ENCODE measurements at regions not wholly inside any gene's neighbourhood (a gene's known extent, or its start where the extent isn't known, plus 50 kb on each side); places are given as distances from the start of the nearest gene placed in this dataset.
A peak's percentile ranks its signal among the peaks of the same experiment; 100 is the strongest.
"Not testable (repeated sequence)": the region's sequence is repeated elsewhere in the genome, so short reads cannot be mapped to it uniquely, and the experiment has no call there.

GRCh38 chr3:82000350-82000749 is 238.9 kb upstream of the GBE1 start:
- DNase-seq = no peak

GRCh38 chr3:81998907-81999306 is 237.5 kb upstream of the GBE1 start:
- DNase-seq = no peak

- DNase-seq = no peak
These were observed 236.8 kb upstream of the GBE1 start for GRCh38 chr3:81998139-81998755.

- DNase-seq = no peak
These were observed 235.9 kb upstream of the GBE1 start for GRCh38 chr3:81997390-81997789.

- no peak for DNase-seq
These were observed 233.9 kb upstream of the GBE1 start for GRCh38 chr3:81995329-81995728.

- DNase-seq = no peak
These were observed 228.3 kb upstream of the GBE1 start for GRCh38 chr3:81989758-81990157.

- DNase-seq = no peak
These were observed 227.8 kb upstream of the GBE1 start for GRCh38 chr3:81989274-81989673.

GRCh38 chr3:81987412-81987811 is 226.0 kb upstream of the GBE1 start:
- DNase-seq = not testable (repeated sequence)

- DNase-seq = no peak
These were observed 224.7 kb upstream of the GBE1 start for GRCh38 chr3:81985996-81986723.

- no peak for DNase-seq
These were observed 221.9 kb upstream of the GBE1 start for GRCh38 chr3:81983382-81983781.

GRCh38 chr3:81980596-81981494 is 219.4 kb upstream of the GBE1 start:
- DNase-seq = no peak

- DNase-seq = no peak
These were observed 213.3 kb upstream of the GBE1 start for GRCh38 chr3:81974751-81975150.

GRCh38 chr3:81968658-81969057 is 207.2 kb upstream of the GBE1 start:
- DNase-seq = no peak

GRCh38 chr3:81967393-81967792 is 205.9 kb upstream of the GBE1 start:
- no peak for DNase-seq

GRCh38 chr3:81965696-81966095 is 204.3 kb upstream of the GBE1 start:
- no peak for DNase-seq

GRCh38 chr3:81962396-81962795 is 201.0 kb upstream of the GBE1 start:
- no peak for DNase-seq

GRCh38 chr3:81958972-81959640 is 197.7 kb upstream of the GBE1 start:
- DNase-seq = no peak

GRCh38 chr3:81955878-81956277 is 194.4 kb upstream of the GBE1 start:
- DNase-seq = peak; percentile 43

GRCh38 chr3:81953111-81953510 is 191.7 kb upstream of the GBE1 start:
- no peak for DNase-seq

- no peak for DNase-seq
These were observed 190.7 kb upstream of the GBE1 start for GRCh38 chr3:81952141-81952540.

- no peak for DNase-seq
These were observed 190.2 kb upstream of the GBE1 start for GRCh38 chr3:81951636-81952035.

- no peak for DNase-seq
These were observed 189.7 kb upstream of the GBE1 start for GRCh38 chr3:81951106-81951505.

GRCh38 chr3:81947359-81947758 is 185.9 kb upstream of the GBE1 start:
- no peak for DNase-seq

Measured in SHP77 treated with DMSO at 0.1 percent for 48 hours (cell line).